Left ventricle myocardium inferior (tissue), 1 donor: ENCODE measurements at regions not wholly inside any gene's neighbourhood (a gene's known extent, or its start where the extent isn't known, plus 50 kb on each side); places are given as distances from the start of the nearest gene placed in this dataset.

Experiments used
- DNase-seq: peaks from one replicate; pipeline ENCODE4 v3.0.0-alpha.2; 2020
- H3K27ac ChIP-seq: fragments of 200-600 bp; replicated peaks from 2 replicates; pipeline ENCODE4 v1.8.0; 2021
- H3K27me3 ChIP-seq: fragments of 200-600 bp; 2 replicates; pipeline ENCODE4 v1.8.0; 2021; ENCODE audit warnings: low read depth
- H3K36me3 ChIP-seq: fragments of 200-600 bp; 2 replicates; pipeline ENCODE4 v1.8.0; 2021
- H3K4me1 ChIP-seq: fragments of 200-600 bp; 2 replicates; pipeline ENCODE4 v1.8.0; 2021
- H3K4me3 ChIP-seq: fragments of 200-600 bp; 2 replicates; pipeline ENCODE4 v1.8.0; 2021; ENCODE audit warnings: mild to moderate bottlenecking, moderate library complexity
- H3K9me3 ChIP-seq: fragments of 200-600 bp; replicated peaks from 2 replicates; pipeline ENCODE4 v1.8.0; 2021
- intact Hi-C: fragments of 100-400 bp; cut with micrococcal nuclease; formaldehyde crosslinking; loops from one replicate; pipeline ENCODE4 v1.11.0; 2022
- TF ChIP-seq, protein P1 (sequence below): fragments of 200-600 bp; IDR thresholded peaks from 2 replicates; pipeline ENCODE4 v1.8.0; 2021; ENCODE audit warnings: antibody characterized with exemption, mild to moderate bottlenecking, borderline replicate concordance
- donor health status: DM: no; HTN: yes; CAD: no; lungs with severe emphysema.

- DNase-seq = no peak
- intact Hi-C loops = no loop called here
- Histone ChIP-seq H3K27me3 (no peaks in the 10 kb centered on the region), H3K36me3 (no peaks in the 10 kb centered on the region), H3K9me3 (no peaks in the 10 kb centered on the region), H3K4me1 (peaks cover 7% of the 10 kb centered on the region), H3K27ac (no peak overlapping the region), H3K4me3 (no peak overlapping the region)
- TF ChIP-seq, protein P1, sequence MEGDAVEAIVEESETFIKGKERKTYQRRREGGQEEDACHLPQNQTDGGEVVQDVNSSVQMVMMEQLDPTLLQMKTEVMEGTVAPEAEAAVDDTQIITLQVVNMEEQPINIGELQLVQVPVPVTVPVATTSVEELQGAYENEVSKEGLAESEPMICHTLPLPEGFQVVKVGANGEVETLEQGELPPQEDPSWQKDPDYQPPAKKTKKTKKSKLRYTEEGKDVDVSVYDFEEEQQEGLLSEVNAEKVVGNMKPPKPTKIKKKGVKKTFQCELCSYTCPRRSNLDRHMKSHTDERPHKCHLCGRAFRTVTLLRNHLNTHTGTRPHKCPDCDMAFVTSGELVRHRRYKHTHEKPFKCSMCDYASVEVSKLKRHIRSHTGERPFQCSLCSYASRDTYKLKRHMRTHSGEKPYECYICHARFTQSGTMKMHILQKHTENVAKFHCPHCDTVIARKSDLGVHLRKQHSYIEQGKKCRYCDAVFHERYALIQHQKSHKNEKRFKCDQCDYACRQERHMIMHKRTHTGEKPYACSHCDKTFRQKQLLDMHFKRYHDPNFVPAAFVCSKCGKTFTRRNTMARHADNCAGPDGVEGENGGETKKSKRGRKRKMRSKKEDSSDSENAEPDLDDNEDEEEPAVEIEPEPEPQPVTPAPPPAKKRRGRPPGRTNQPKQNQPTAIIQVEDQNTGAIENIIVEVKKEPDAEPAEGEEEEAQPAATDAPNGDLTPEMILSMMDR = no peak
These were observed 114.2 kb upstream of the KLHL29 start for GRCh38 chr2:23270810-23271209.

GRCh38 chr2:23271230-23271629 lies 113.7 kb upstream of the KLHL29 start:
- Histone ChIP-seq H3K36me3 (no peaks in the 10 kb centered on the region), H3K4me3 (no peak overlapping the region), H3K9me3 (no peaks in the 10 kb centered on the region), H3K4me1 (peaks cover 7% of the 10 kb centered on the region), H3K27me3 (peaks cover 4% of the 10 kb centered on the region), H3K27ac (no peak overlapping the region)
- no peak for DNase-seq
- intact Hi-C loops = no loop called here
- TF ChIP-seq, protein P1 = no peak

GRCh38 chr2:23273786-23274185 lies 111.2 kb upstream of the KLHL29 start:
- Histone ChIP-seq H3K36me3 (no peaks in the 10 kb centered on the region), H3K9me3 (no peaks in the 10 kb centered on the region), H3K4me1 (peaks cover 7% of the 10 kb centered on the region), H3K4me3 (no peak overlapping the region), H3K27ac (no peak overlapping the region), H3K27me3 (peaks cover 21% of the 10 kb centered on the region)
- intact Hi-C loops = no loop called here
- TF ChIP-seq, protein P1 = no peak
- DNase-seq = no peak

- TF ChIP-seq, protein P1 = no peak
- Histone ChIP-seq H3K9me3 (no peaks in the 10 kb centered on the region), H3K4me1 (no peaks in the 10 kb centered on the region), H3K36me3 (no peaks in the 10 kb centered on the region), H3K27ac (no peak overlapping the region), H3K27me3 (peaks cover 31% of the 10 kb centered on the region), H3K4me3 (no peak overlapping the region)
- intact Hi-C loops = no loop called here
- DNase-seq = no peak
These were observed 104.6 kb upstream of the KLHL29 start for GRCh38 chr2:23280401-23280800.

- H3K4me3 ChIP-seq = no peak overlapping the region
- TF ChIP-seq, protein P1 = no peak
- intact Hi-C loops = no loop called here
- H3K27me3 ChIP-seq = peaks cover 10% of the 10 kb centered on the region
- H3K27ac ChIP-seq = no peak overlapping the region
- H3K4me1 ChIP-seq = peaks cover 24% of the 10 kb centered on the region
- no peak for DNase-seq
- no peaks in the 10 kb centered on the region for H3K36me3 ChIP-seq
- no peaks in the 10 kb centered on the region for H3K9me3 ChIP-seq
These were observed 101.3 kb upstream of the KLHL29 start for GRCh38 chr2:23283653-23284052.
